Esophagus squamous epithelium (tissue), 5 donors: ENCODE measurements at regions not wholly inside any gene's neighbourhood (a gene's known extent, or its start where the extent isn't known, plus 50 kb on each side); places are given as distances from the start of the nearest gene placed in this dataset.

Source experiments
- DNase-seq: peaks from one replicate; lab custom pipeline; 2025; lab: John Stamatoyannopoulos, UW
- H3K27ac ChIP-seq, 4 donors: fragments of 200-600 bp; sonication (generic); one replicate each; pipeline ENCODE4 v1.5.1; 2016 to 2019; ENCODE audit warnings: mild to moderate bottlenecking in 1 of 4
- H3K27me3 ChIP-seq, 4 donors: fragments of 200-600 bp; sonication (generic); 1 replicate in 3 of 4; 2 replicates in 1 of 4; pipeline versions ENCODE4 v1.5.1 to v1.6.0; 2017 to 2021; ENCODE audit warnings: antibody characterized with exemption in 1 of 4
- H3K36me3 ChIP-seq, 3 donors: fragments of 200-600 bp; sonication (generic); one replicate each; pipeline ENCODE4 v1.5.1; 2016 to 2019
- H3K4me1 ChIP-seq, 3 donors: fragments of 200-600 bp; sonication (generic); one replicate each; pipeline ENCODE4 v1.5.1; 2017 to 2019
- H3K4me3 ChIP-seq, 4 donors: fragments of 200-600 bp; sonication (generic); 1 replicate in 3 of 4; 2 replicates in 1 of 4; pipeline ENCODE4 v1.5.1; 2016 to 2019; ENCODE audit warnings: mild to moderate bottlenecking in 2 of 4, moderate library complexity in 1 of 4
- H3K9me3 ChIP-seq, 3 donors: fragments of 200-600 bp; sonication (generic); one replicate each; pipeline ENCODE4 v1.5.1; 2016 to 2019
- POLR2A ChIP-seq, 4 donors: fragments of 450-650 bp; IDR thresholded peaks; one replicate each; pipeline ENCODE4 v1.6.1; 2017; ENCODE audit warnings: antibody characterized with exemption in 4 of 4, mild to moderate bottlenecking in 4 of 4, moderate library complexity in 3 of 4
- WGBS, 2 donors: methylation state at CpG; one replicate each; pipeline ENCODE4 v1.1.5; 2018; 5-methylcytosine and 5-hydroxymethylcytosine counted together
- intact Hi-C: fragments of 100-400 bp; cut with DNase I; formaldehyde crosslinking; loops from one replicate; pipeline ENCODE4 v1.15.0; 2022
- TF ChIP-seq, protein P1 (sequence below), 6 experiments: fragments of 450-650 bp in 4 of 6; fragments of 200-600 bp in 2 of 6; sonication (generic) in 2 of 6; IDR thresholded peaks; one replicate each; pipeline ENCODE4 v1.5.1; 2016 to 2019; ENCODE audit warnings: antibody characterized with exemption in 6 of 6, mild to moderate bottlenecking in 4 of 6, moderate library complexity in 4 of 6
- donor health status: DM: yes; HTN: yes; CAD: no.

DNA sequence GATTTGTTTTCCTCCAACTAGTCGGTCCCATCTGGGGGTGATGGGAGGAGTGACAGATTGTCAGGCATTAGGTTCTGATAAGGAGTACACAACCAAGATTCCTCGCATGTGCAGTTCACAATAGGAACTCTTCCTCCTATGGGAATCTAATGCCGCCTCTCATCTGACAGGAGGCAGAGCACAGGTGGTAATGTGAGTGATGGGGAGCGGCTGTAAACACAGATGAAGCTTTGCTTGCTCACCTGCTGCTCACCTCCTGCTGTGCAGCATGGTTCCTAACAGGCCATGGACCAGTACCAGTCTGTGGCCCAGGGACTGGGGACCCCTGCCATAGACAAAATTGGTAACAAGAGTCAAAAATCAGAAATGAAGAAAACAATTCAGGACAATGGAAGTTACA is 173.3 kb upstream of the HMHB1 start:
- Histone ChIP-seq H3K27ac (no peak overlapping the region), H3K4me3 (no peak overlapping the region), H3K4me1 (peaks cover 0 to 14% (median 0%) of the 10 kb centered on the region in 3 donors), H3K36me3 (no peaks in the 10 kb centered on the region), H3K27me3 (no peaks in the 10 kb centered on the region), H3K9me3 (no peaks in the 10 kb centered on the region)
- TF ChIP-seq, protein P1, sequence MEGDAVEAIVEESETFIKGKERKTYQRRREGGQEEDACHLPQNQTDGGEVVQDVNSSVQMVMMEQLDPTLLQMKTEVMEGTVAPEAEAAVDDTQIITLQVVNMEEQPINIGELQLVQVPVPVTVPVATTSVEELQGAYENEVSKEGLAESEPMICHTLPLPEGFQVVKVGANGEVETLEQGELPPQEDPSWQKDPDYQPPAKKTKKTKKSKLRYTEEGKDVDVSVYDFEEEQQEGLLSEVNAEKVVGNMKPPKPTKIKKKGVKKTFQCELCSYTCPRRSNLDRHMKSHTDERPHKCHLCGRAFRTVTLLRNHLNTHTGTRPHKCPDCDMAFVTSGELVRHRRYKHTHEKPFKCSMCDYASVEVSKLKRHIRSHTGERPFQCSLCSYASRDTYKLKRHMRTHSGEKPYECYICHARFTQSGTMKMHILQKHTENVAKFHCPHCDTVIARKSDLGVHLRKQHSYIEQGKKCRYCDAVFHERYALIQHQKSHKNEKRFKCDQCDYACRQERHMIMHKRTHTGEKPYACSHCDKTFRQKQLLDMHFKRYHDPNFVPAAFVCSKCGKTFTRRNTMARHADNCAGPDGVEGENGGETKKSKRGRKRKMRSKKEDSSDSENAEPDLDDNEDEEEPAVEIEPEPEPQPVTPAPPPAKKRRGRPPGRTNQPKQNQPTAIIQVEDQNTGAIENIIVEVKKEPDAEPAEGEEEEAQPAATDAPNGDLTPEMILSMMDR (IDR thresholded peaks at IDR 0.05) = no peak
- no peak for TF ChIP-seq POLR2A (IDR thresholded peaks at IDR 0.05)
- no peak for DNase-seq
- 81 to 86% methylated on average over 4 of the region's 4 CpGs for WGBS, 2 donors
- intact Hi-C loops = no loop called here

DNA sequence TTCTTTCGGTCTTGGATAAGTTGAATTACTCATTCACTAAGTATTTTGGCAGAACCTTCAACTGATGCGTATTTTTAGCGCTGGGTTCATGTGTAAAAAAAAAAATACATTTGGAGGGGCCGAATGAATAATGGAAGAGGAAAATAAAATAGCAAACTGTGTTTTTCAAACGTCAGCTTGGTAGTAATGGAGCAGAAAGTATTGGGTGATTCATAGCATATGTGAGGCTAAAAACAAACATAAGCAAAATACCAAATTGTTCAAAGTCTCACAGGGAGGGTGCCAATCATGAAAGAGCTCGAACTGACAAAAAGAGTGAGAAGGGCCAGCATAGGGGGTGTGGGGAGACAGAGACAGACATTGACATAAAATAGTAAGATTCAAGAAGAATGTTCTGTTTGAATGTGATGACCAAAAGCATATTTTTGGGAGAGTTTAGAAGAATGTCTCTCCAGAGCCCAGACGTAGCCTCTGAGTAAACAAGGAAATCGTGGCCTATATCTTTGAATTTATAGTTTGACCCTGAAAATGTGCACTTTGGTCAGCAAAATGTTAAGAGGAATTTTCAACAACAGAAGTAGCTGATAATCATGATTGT is 174.9 kb upstream of the HMHB1 start:
- no peaks in the 10 kb centered on the region for H3K9me3 ChIP-seq
- WGBS, 2 donors = 59 to 72% methylated on average over 8 of the region's 8 CpGs
- peaks cover 0 to 14% (median 0%) of the 10 kb centered on the region in 3 donors for H3K4me1 ChIP-seq
- intact Hi-C loops = no loop called here
- no peaks in the 10 kb centered on the region for H3K36me3 ChIP-seq
- no peak overlapping the region for H3K4me3 ChIP-seq
- peak overlapping the region in 1 of 4 donors; percentile 19 for H3K27ac ChIP-seq
- H3K27me3 ChIP-seq = no peaks in the 10 kb centered on the region
- DNase-seq = no peak
- no peak for TF ChIP-seq POLR2A (IDR thresholded peaks at IDR 0.05)
- TF ChIP-seq, protein P1 (IDR thresholded peaks at IDR 0.05) = no peak

DNA sequence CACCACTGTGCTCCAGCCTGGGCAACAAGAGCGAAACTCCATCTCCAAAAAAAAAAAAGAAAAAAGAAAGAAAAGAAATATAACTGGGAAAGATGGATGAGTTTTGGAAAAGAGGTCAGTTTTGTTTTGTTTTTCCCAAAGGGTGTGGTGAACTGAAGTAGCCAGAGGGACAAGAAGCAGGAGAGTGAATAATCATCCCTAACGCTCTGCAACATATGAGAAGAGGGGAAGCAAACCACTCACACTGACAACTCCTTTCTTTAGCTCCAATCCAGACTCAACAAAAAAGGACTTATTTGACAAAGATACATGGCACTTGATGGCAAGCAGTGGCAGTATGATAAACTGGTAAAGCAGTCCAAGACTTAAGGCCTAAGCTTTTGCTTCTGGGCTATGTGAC is 176.1 kb upstream of the HMHB1 start:
- H3K27ac ChIP-seq = peak overlapping the region in 2 of 4 donors; percentile 22 to 60
- H3K36me3 ChIP-seq = no peaks in the 10 kb centered on the region
- no peaks in the 10 kb centered on the region for H3K9me3 ChIP-seq
- H3K4me1 ChIP-seq = peaks cover 0 to 14% (median 0%) of the 10 kb centered on the region in 3 donors
- H3K27me3 ChIP-seq = no peaks in the 10 kb centered on the region
- TF ChIP-seq, protein P1 (IDR thresholded peaks at IDR 0.05) = no peak
- no peak for TF ChIP-seq POLR2A (IDR thresholded peaks at IDR 0.05)
- H3K4me3 ChIP-seq = no peak overlapping the region
- WGBS, 2 donors = 76 to 85% methylated on average over 2 of the region's 2 CpGs
- intact Hi-C loops = no loop called here
- DNase-seq = no peak

DNA sequence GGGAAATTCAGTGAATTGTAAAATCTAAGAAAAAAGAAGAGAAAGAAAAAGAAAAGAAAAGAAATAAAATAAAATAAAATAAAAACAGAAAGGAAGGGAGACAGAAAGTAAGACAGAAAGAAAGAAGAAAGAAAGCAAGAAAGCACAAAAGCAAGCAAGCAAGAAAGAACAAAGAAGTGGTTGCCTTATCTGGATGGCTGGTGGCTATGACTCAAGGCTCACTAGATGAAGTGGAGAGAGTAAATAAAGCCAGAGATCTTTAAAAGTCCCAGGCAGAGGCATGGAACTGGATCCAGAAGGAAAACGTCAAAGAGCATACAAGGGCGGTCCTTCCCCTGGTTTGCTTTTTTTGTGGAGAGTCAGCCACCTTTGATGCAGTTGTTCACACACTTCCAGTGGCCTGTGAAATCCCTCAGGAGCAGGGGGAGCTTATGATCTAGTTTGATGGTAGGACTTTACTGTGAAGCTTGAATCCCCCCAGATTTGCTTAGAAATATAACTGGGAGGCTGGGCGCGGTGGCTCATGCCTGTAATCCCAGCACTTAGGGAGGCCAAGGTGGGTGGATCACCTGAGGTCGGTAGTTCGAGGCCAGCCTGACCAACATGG is 176.7 kb upstream of the HMHB1 start:
- no peak for DNase-seq
- no peaks in the 10 kb centered on the region for H3K27me3 ChIP-seq
- no peaks in the 10 kb centered on the region for H3K36me3 ChIP-seq
- WGBS, 2 donors = 82 to 88% methylated on average over 4 to 6 of the region's 6 CpGs
- H3K4me1 ChIP-seq = peaks cover 0 to 14% (median 0%) of the 10 kb centered on the region in 3 donors
- intact Hi-C loops = no loop called here
- H3K9me3 ChIP-seq = no peaks in the 10 kb centered on the region
- TF ChIP-seq, protein P1 (IDR thresholded peaks at IDR 0.05) = no peak
- TF ChIP-seq POLR2A (IDR thresholded peaks at IDR 0.05) = no peak
- no peak overlapping the region for H3K4me3 ChIP-seq
- H3K27ac ChIP-seq = peak overlapping the region in 3 of 4 donors; percentile 27 to 60 (median 51)

DNA sequence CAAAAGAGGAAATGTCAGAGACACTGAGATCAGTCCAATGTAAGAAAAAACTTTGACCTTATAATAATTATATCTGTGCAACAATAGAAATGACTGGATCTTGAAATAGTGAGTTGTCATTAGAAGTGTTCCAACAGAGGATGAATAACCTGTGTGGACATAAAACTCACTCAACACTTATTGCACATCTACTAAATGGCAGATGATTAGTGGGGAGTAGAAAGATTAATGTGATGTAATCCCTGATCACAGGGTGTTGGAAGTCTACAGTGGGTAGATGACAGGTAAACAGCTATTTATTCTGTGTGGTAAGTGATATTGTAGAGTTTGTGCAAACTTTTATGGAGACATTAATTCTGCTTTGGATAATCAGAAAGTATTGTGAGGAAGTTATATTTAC is 177.3 kb upstream of the HMHB1 start:
- Histone ChIP-seq H3K27me3 (no peaks in the 10 kb centered on the region), H3K9me3 (no peaks in the 10 kb centered on the region), H3K4me3 (no peak overlapping the region), H3K36me3 (no peaks in the 10 kb centered on the region), H3K4me1 (peaks cover 0 to 14% (median 0%) of the 10 kb centered on the region in 3 donors), H3K27ac (peak overlapping the region in 1 of 4 donors; percentile 17)
- intact Hi-C loops = no loop called here
- TF ChIP-seq, protein P1 (IDR thresholded peaks at IDR 0.05) = no peak
- TF ChIP-seq POLR2A (IDR thresholded peaks at IDR 0.05) = no peak
- DNase-seq = no peak
